ENCODE measurements at regions not wholly inside any gene's neighbourhood (a gene's known extent, or its start where the extent isn't known, plus 50 kb on each side); places are given as distances from the start of the nearest gene placed in this dataset.

DNA sequence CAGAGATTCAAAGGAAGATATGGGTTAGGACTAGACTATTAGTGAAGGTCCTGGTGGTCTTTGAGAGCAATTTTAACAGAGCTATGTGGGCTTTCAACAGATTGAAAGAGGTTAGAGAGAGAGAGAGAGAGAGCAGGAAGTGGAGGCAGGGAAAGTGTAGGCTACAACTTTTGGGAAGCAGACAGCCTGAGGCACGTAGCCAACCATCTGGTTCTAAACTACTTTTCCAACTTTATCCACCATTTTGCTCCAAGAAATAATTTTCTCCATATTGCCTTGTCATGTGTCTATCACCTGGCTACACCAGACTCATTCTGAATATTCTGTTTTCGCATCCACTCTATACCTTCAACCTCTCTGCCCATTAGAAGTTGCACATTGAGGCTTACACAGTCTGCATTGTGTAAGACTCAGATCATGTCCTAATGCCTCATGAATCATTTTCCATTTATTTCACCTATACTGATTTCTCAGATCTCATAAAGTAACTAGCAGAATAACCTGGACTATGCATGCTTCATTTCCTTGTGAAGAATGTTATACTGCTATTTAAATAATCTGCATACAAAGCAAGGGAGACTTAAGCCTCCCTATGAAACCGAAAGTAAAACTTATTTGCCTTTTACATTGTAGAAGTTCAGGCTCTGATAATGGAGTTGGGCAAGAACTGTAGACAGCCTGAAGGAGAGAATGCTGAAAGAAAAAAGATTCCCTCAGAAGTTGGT is 235.6 kb downstream of the ELAVL2 start:
- H3K36me3 Mint-ChIP-seq: no peaks in the 10 kb centered on the region
- peaks cover 2 to 14% (median 5%) of the 10 kb centered on the region in 7 donors for H3K9me3 Mint-ChIP-seq
- Histone ChIP-seq H3K9me3 (ENCODE audit: control insufficient read depth in 2 of 2, low read length in 2 of 2) (no peaks in the 10 kb centered on the region), H3K4me1 (ENCODE audit: control insufficient read depth, insufficient read depth, low read length, poor library complexity, severe bottlenecking) (no peaks in the 10 kb centered on the region), H3K4me3 (ENCODE audit: low read depth, low read length) (peak overlapping the region; percentile 16), H3K27ac (ENCODE audit: insufficient read depth, low read length, poor library complexity, severe bottlenecking) (no peak overlapping the region), H3K36me3 (ENCODE audit: control insufficient read depth, insufficient read depth, low read length) (no peaks in the 10 kb centered on the region), H3K27me3 (ENCODE audit: control insufficient read depth, insufficient read depth, low read length) (no peaks in the 10 kb centered on the region)
- peak overlapping the region in 2 of 4 donors; percentile 1 to 10 for H3K4me3 Mint-ChIP-seq
- no peaks in the 10 kb centered on the region for H3K27me3 Mint-ChIP-seq
- no peak overlapping the region for H3K27ac Mint-ChIP-seq
- peak in 1 of 3 donors; percentile 3 for DNase-seq
- no peak for ATAC-seq (ENCODE audit: low read depth in 2 of 2)
- peaks cover 0 to 5% (median 0%) of the 10 kb centered on the region in 4 donors for H3K4me1 Mint-ChIP-seq

DNA sequence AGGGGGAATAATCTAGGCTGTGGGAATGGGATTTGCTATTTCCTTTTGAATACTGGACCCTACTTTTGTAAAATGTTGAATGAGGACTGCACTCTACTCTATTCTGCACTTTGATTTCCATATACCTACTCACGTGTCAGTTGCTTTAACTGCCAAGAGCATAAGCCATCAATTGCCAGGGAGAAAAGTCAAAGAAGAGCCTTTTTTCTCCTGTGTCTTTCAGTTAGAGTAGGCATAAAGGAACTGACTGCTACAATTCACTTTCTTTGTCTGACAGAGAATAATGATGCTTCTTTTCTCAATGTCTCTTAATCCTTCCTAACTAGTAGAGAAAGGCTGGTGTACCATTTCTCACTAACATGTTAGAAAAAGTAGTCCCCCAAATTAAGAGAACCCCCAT is 231.6 kb downstream of the ELAVL2 start:
- Mint-ChIP-seq H3K27ac (no peak overlapping the region), H3K9me3 (peaks cover 2 to 18% (median 4%) of the 10 kb centered on the region in 7 donors), H3K4me1 (peaks cover 0 to 5% (median 0%) of the 10 kb centered on the region in 4 donors), H3K27me3 (no peaks in the 10 kb centered on the region), H3K36me3 (no peaks in the 10 kb centered on the region), H3K4me3 (no peak overlapping the region)
- H3K9me3 ChIP-seq (ENCODE audit: control insufficient read depth in 2 of 2, low read length in 2 of 2): no peaks in the 10 kb centered on the region
- H3K36me3 ChIP-seq (ENCODE audit: control insufficient read depth, insufficient read depth, low read length): no peaks in the 10 kb centered on the region
- ATAC-seq (ENCODE audit: low read depth in 2 of 2) (no peak), DNase-seq (no peak)
- no peak overlapping the region for H3K4me3 ChIP-seq (ENCODE audit: low read depth, low read length)
- no peak overlapping the region for H3K27ac ChIP-seq (ENCODE audit: insufficient read depth, low read length, poor library complexity, severe bottlenecking)
- no peaks in the 10 kb centered on the region for H3K27me3 ChIP-seq (ENCODE audit: control insufficient read depth, insufficient read depth, low read length)
- no peaks in the 10 kb centered on the region for H3K4me1 ChIP-seq (ENCODE audit: control insufficient read depth, insufficient read depth, low read length, poor library complexity, severe bottlenecking)

DNA sequence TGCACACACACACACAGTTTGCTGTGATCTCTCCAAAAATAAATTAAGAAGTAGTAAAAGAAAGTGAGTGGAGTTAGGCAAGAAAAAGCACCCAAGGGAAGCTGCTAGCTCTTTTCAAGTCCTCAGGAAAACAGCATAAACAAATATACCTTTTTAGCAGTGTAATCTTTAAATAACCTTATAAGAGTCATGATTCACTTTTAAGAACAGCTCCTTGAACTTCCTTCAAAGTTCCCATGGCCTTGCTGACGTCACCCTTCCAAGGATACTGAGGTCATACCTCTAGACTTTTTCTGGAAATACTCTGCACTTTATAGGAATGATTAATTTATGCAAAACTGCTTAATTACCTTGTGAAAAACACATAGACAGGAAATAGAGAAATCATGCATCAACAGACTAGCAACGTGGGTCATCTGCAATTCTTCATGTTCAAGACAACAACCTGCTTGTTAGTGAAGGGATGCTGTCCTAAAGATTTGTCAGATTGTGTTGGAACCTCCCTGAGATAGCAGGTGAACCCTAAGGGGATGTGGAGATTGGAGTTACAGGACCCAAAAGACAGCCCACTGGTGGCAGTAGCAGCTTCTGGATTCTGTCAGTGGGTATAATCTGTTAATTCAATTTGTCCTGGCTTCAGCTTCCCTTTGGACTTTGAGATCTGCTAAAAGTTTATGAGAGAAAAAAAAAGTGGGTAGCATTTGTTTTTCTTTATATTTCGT is 229.0 kb downstream of the ELAVL2 start:
- Histone ChIP-seq H3K4me3 (ENCODE audit: low read depth, low read length) (no peak overlapping the region), H3K4me1 (ENCODE audit: control insufficient read depth, insufficient read depth, low read length, poor library complexity, severe bottlenecking) (no peaks in the 10 kb centered on the region), H3K9me3 (ENCODE audit: control insufficient read depth in 2 of 2, low read length in 2 of 2) (no peaks in the 10 kb centered on the region), H3K27ac (ENCODE audit: insufficient read depth, low read length, poor library complexity, severe bottlenecking) (no peak overlapping the region), H3K36me3 (ENCODE audit: control insufficient read depth, insufficient read depth, low read length) (no peaks in the 10 kb centered on the region), H3K27me3 (ENCODE audit: control insufficient read depth, insufficient read depth, low read length) (no peaks in the 10 kb centered on the region)
- Mint-ChIP-seq H3K4me1 (no peaks in the 10 kb centered on the region), H3K4me3 (no peak overlapping the region), H3K27me3 (no peaks in the 10 kb centered on the region), H3K9me3 (peaks cover 0 to 11% (median 0%) of the 10 kb centered on the region in 7 donors), H3K27ac (no peak overlapping the region), H3K36me3 (no peaks in the 10 kb centered on the region)
- ATAC-seq (ENCODE audit: low read depth in 2 of 2): no peak
- no peak for DNase-seq

DNA sequence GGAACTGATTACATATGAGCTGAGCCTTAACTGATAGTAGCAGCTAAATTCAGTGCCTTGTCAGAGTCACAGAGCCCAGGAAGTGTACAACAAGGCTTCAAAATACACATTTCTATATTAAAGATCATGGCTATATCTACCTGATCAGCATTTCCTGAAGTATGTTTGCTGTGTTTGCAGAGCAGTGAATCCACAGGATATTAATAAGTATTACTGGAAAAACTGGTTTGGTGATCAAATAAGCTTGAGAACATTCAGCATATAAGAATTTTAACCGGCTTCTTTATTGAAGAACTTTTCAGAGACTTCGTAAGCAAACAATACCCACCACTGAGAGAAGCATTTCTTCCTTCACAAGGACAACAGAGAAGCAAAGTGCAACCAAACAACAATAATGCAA is 227.0 kb downstream of the ELAVL2 start:
- no peaks in the 10 kb centered on the region for H3K36me3 Mint-ChIP-seq
- no peak for ATAC-seq (ENCODE audit: low read depth in 2 of 2)
- no peak overlapping the region for H3K4me3 Mint-ChIP-seq
- DNase-seq: no peak
- H3K9me3 Mint-ChIP-seq: peaks cover 0 to 11% (median 2%) of the 10 kb centered on the region in 7 donors
- H3K4me1 Mint-ChIP-seq: no peaks in the 10 kb centered on the region
- Histone ChIP-seq H3K36me3 (ENCODE audit: control insufficient read depth, insufficient read depth, low read length) (no peaks in the 10 kb centered on the region), H3K4me3 (ENCODE audit: low read depth, low read length) (no peak overlapping the region), H3K4me1 (ENCODE audit: control insufficient read depth, insufficient read depth, low read length, poor library complexity, severe bottlenecking) (no peaks in the 10 kb centered on the region), H3K27me3 (ENCODE audit: control insufficient read depth, insufficient read depth, low read length) (no peaks in the 10 kb centered on the region), H3K9me3 (ENCODE audit: control insufficient read depth in 2 of 2, low read length in 2 of 2) (no peaks in the 10 kb centered on the region), H3K27ac (ENCODE audit: insufficient read depth, low read length, poor library complexity, severe bottlenecking) (no peak overlapping the region)
- no peaks in the 10 kb centered on the region for H3K27me3 Mint-ChIP-seq
- no peak overlapping the region for H3K27ac Mint-ChIP-seq

DNA sequence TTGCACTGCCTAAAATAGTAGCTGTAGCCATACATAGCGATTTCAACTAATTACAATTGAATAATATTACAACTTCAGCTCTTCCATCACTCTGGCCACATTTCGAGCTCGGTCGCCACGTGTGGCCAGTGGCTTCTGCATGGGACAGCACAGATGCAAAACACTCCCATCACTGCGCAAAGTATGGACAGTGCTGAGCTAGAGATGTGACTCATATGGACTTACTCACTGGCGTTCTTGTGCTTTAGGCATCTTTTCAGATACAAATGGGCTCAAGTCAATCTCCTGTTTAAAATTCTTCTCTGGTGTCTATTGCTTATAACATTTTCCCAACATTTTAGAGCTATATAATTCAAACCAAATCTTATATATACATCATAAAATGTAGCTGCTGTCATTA is 222.7 kb downstream of the ELAVL2 start:
- no peak for DNase-seq
- ATAC-seq (ENCODE audit: low read depth in 2 of 2): no peak
- H3K9me3 Mint-ChIP-seq: peaks cover 0 to 11% (median 2%) of the 10 kb centered on the region in 7 donors

DNA sequence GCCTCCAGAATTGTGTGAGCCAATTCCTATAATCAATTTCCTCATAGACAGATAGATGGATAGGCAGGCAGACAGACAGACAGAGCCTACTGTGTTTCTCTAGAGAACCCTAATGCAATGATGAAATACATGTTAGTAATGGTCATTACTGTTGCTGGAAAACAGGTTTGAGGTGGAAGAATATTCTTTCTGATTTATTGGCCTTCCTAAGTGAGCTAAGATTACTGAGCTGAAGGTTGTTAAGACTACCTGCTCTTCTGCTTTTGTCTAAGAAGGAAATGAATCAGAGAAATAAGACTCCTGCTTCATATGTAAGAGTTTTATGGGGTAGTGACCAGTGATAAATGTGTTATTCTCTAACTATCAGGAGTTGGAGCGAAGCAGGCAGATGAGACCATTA is 219.9 kb downstream of the ELAVL2 start:
- H3K9me3 Mint-ChIP-seq: peaks cover 0 to 13% (median 5%) of the 10 kb centered on the region in 7 donors
- no peaks in the 10 kb centered on the region for H3K36me3 Mint-ChIP-seq
- H3K4me1 Mint-ChIP-seq: no peaks in the 10 kb centered on the region
- H3K4me3 Mint-ChIP-seq: no peak overlapping the region
- ATAC-seq (ENCODE audit: low read depth in 2 of 2) (no peak), DNase-seq (no peak)
- Histone ChIP-seq H3K4me3 (ENCODE audit: low read depth, low read length) (no peak overlapping the region), H3K4me1 (ENCODE audit: control insufficient read depth, insufficient read depth, low read length, poor library complexity, severe bottlenecking) (no peaks in the 10 kb centered on the region), H3K27ac (ENCODE audit: insufficient read depth, low read length, poor library complexity, severe bottlenecking) (no peak overlapping the region), H3K27me3 (ENCODE audit: control insufficient read depth, insufficient read depth, low read length) (no peaks in the 10 kb centered on the region), H3K9me3 (ENCODE audit: control insufficient read depth in 2 of 2, low read length in 2 of 2) (no peaks in the 10 kb centered on the region), H3K36me3 (ENCODE audit: control insufficient read depth, insufficient read depth, low read length) (no peaks in the 10 kb centered on the region)
- no peaks in the 10 kb centered on the region for H3K27me3 Mint-ChIP-seq
- H3K27ac Mint-ChIP-seq: no peak overlapping the region

More for the DNA sequence above, 222.7 kb downstream of the ELAVL2 start:
- H3K27ac Mint-ChIP-seq: no peak overlapping the region
- no peaks in the 10 kb centered on the region for H3K27me3 ChIP-seq (ENCODE audit: control insufficient read depth, insufficient read depth, low read length)
- H3K4me3 Mint-ChIP-seq: no peak overlapping the region
- H3K9me3 ChIP-seq (ENCODE audit: control insufficient read depth in 2 of 2, low read length in 2 of 2): no peaks in the 10 kb centered on the region
- H3K4me1 ChIP-seq (ENCODE audit: control insufficient read depth, insufficient read depth, low read length, poor library complexity, severe bottlenecking): no peaks in the 10 kb centered on the region
- H3K27me3 Mint-ChIP-seq: no peaks in the 10 kb centered on the region
- H3K36me3 Mint-ChIP-seq: no peaks in the 10 kb centered on the region
- no peaks in the 10 kb centered on the region for H3K4me1 Mint-ChIP-seq
- H3K4me3 ChIP-seq (ENCODE audit: low read depth, low read length): no peak overlapping the region
- no peaks in the 10 kb centered on the region for H3K36me3 ChIP-seq (ENCODE audit: control insufficient read depth, insufficient read depth, low read length)
- no peak overlapping the region for H3K27ac ChIP-seq (ENCODE audit: insufficient read depth, low read length, poor library complexity, severe bottlenecking)

DNA sequence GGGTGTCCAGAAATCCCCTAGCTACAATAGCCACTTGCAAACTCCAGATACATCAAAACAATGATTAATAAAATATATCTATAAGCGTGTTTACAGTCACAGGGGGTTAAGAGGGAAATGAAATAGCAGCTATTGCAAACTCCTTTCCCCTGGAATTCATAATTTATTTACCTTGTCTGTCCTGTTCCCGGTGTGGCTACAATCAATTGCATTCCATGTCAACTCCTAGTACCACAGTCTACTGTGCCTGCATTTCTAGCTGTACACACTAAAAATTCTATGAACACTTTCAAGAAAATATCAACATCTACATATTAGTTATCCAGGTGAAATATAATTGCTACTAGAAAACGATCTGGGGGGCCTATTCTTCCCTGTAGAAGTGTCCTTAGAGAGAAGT is 217.6 kb downstream of the ELAVL2 start:
- H3K4me1 Mint-ChIP-seq: no peaks in the 10 kb centered on the region
- no peak overlapping the region for H3K4me3 Mint-ChIP-seq
- H3K27me3 ChIP-seq (ENCODE audit: control insufficient read depth, insufficient read depth, low read length): no peaks in the 10 kb centered on the region
- H3K9me3 Mint-ChIP-seq: peaks cover 0 to 10% (median 5%) of the 10 kb centered on the region in 7 donors
- no peak overlapping the region for H3K27ac Mint-ChIP-seq
- ATAC-seq (ENCODE audit: low read depth in 2 of 2) (no peak), DNase-seq (no peak)
- H3K36me3 ChIP-seq (ENCODE audit: control insufficient read depth, insufficient read depth, low read length): no peaks in the 10 kb centered on the region
- H3K36me3 Mint-ChIP-seq: no peaks in the 10 kb centered on the region
- H3K4me1 ChIP-seq (ENCODE audit: control insufficient read depth, insufficient read depth, low read length, poor library complexity, severe bottlenecking): no peaks in the 10 kb centered on the region
- no peak overlapping the region for H3K4me3 ChIP-seq (ENCODE audit: low read depth, low read length)
- H3K27ac ChIP-seq (ENCODE audit: insufficient read depth, low read length, poor library complexity, severe bottlenecking): no peak overlapping the region
- H3K9me3 ChIP-seq (ENCODE audit: control insufficient read depth in 2 of 2, low read length in 2 of 2): no peaks in the 10 kb centered on the region
- no peaks in the 10 kb centered on the region for H3K27me3 Mint-ChIP-seq

DNA sequence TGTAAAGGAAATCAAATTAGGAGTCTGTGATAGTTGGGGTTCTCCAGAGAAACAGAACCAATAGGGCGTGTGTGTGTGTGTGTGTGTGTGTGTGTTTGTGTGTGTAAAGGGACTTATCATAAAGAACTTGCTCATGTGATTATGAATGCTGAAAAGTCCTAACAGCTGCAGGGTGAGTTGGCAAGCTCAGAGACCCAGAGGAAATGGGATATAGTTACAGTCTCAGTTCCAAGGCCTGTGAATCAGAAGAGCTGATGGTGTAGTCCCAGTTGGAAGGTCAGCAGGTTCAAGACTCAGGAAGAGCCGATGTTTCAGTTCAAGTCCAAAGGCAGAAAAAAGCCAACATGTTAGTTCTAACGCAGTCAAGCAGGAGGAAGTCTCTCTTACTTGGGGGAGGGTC is 214.2 kb downstream of the ELAVL2 start:
- ATAC-seq (ENCODE audit: low read depth in 2 of 2) (no peak), DNase-seq (no peak)
- Mint-ChIP-seq H3K4me1 (no peaks in the 10 kb centered on the region), H3K4me3 (no peak overlapping the region), H3K9me3 (peaks cover 0 to 15% (median 3%) of the 10 kb centered on the region in 7 donors), H3K27me3 (no peaks in the 10 kb centered on the region), H3K27ac (peak overlapping the region in 1 of 3 donors; percentile 81), H3K36me3 (no peaks in the 10 kb centered on the region)
- Histone ChIP-seq H3K4me3 (ENCODE audit: low read depth, low read length) (no peak overlapping the region), H3K4me1 (ENCODE audit: control insufficient read depth, insufficient read depth, low read length, poor library complexity, severe bottlenecking) (no peaks in the 10 kb centered on the region), H3K36me3 (ENCODE audit: control insufficient read depth, insufficient read depth, low read length) (no peaks in the 10 kb centered on the region), H3K9me3 (ENCODE audit: control insufficient read depth in 2 of 2, low read length in 2 of 2) (no peaks in the 10 kb centered on the region), H3K27ac (ENCODE audit: insufficient read depth, low read length, poor library complexity, severe bottlenecking) (no peak overlapping the region), H3K27me3 (ENCODE audit: control insufficient read depth, insufficient read depth, low read length) (no peaks in the 10 kb centered on the region)
